HG03571 (cell line): ENCODE measurements at regions not wholly inside any gene's neighbourhood (a gene's known extent, or its start where the extent isn't known, plus 50 kb on each side); places are given as distances from the start of the nearest gene placed in this dataset.
A peak's percentile ranks its signal among the peaks of the same experiment; 100 is the strongest.
"Not testable (repeated sequence)": the region's sequence is repeated elsewhere in the genome, so short reads cannot be mapped to it uniquely, and the experiment has no call there.

ENCODE experiments used
- ATAC-seq: cut with Tn5 transposase; IDR thresholded peaks from one replicate; pipeline ENCODE4 v1.9.1; 2021; ENCODE audit not compliant: unreplicated experiment

DNA sequence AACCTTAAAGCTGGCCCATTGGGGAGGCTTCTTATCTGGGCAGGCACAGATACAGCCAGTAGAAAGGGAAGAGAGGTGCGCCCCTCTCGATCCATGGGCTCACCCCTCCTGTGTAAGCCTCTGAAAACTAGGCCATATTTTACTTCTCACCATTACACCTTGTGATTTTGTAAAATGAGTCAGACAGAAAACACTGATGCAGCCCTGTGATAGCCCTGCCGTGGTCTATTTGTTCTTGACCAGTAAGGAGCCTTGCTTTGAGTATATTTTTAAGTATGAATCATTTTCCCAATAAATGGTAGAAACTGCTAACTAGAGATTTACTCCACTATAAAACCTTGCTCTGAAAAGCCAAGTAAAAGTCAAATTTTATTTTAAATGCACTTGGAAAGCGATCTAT lies 329.8 kb upstream of the MBL2 start:
- no peak for ATAC-seq

DNA sequence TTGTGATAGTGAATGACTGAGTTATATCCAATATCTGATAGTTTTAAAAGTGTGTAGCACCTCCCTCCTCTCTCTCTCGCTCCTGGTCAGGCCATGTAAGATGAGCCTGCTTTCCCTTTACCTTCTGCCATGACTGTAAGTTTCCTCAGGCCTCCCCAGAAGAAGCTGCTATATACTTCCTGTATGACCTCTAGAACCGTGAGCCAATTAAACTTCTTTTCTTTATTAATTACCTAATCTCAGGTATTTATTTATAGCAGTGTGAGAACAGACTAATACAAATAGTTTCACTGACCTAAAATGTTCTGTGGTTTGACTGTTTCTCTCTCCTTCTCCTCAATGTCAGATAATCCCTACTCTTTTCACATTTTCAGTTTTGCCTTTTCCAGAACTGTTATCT lies 321.3 kb upstream of the MBL2 start:
- ATAC-seq = no peak

DNA sequence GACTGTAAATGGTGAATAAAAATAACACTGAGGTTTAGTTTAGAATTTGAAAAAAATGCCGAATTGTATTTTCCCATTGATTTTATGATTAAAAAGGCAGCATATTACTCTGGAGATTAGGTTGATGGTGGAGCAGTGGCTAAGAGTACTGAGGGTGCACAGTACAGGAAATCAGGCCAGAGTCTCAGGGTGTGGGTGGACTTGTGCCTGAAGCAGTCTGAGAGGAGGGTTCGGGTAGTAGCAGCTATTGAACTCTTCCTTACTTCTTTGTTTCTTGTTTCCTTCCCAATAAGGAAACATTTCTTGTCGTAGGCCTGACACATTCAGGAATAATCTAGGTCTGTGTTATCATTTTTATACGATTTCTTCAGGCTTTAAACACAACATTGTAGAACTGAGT lies 319.0 kb upstream of the MBL2 start:
- ATAC-seq = no peak

DNA sequence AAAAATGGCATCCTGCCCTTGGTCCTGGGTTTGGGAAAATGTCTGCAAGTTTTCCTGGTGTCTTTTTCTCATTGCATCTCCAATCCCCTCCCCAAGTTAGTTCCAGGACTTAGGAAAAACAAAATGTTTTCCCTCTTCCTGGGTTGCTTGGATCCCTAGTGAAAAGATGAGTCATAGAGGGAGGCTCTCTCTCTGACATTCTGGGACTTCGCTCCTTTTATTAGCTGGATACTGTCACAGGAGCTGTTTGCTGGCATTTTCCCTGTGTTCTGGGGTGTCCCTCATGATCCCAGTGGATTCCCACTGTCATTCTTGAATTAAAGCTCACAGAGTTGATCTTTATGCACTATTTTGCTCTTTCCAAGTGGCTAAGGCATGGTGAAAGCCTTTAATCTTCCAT lies 316.4 kb upstream of the MBL2 start:
- no peak for ATAC-seq

DNA sequence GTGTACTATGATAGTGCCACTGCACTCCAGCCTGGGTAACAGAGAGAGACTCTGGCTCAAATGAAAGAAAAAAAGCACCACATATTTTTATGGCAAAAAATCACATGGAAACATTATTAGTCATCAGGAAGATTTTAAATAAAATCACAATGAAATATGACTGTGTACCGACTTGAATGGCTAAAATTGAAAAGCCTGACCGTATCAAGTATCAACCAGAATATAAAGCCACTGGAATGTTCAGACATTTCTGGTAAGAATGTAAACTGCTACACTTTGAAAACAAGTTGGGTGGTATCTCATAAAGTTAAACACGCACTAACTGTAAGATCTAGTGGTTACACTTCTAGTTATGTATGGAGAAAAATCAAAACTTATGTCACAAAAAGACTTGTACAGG lies 306.7 kb upstream of the MBL2 start:
- ATAC-seq = no peak

DNA sequence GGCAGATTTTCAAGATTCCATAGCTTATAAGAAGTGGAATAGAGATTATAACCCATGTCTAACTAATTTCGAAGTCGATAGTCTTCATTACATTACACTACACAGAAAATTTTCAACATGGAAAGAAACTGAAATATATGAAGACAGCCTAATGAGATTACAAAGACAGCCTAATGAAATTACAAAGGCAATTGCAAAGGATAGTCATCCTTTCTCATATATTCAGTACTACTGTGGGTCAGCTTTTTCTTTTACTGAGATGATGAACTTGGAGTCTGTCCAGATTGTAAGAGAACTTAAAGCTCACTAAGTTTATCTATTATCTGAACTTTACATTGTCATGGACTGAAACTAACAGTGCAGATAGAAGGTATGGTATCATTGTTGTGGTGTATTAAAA lies 304.4 kb upstream of the MBL2 start:
- no peak for ATAC-seq

DNA sequence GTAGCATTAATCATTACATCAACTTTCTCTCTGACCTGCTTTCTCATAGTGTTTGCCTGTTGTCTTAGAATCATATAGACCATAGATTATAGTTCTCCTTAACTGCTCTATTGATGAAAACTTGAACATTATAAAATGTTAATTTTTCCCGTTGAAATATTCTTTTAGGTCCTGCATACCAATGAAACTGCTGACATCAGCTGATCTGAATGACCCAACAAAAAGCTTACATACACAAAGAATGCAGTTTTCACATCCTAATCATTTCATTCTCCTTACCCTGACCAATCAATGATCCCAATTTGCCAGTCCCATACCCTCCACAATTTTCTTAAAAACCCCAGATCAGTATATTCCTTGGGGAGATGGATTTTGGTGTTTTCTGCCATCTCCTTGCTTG lies 302.9 kb upstream of the MBL2 start:
- ATAC-seq = no peak

DNA sequence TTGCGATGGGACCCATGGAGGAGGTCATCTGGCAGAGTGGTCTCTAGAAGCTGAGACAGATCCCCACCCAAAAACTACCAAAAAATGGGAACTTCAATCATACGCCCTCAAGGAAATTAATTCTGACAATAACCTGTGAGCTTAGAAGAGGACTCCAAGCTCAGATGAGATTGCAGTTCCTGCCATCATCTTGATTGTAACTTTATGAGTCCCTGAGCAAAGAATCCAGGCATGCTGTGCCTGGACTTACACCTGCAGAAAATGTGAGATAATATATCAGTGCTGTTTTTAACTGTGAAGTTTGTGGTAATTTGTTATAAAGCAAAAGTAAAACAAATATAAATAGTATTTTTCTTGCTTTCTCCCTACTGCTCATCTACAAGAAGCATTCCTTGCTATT lies 299.6 kb upstream of the MBL2 start:
- no peak for ATAC-seq

DNA sequence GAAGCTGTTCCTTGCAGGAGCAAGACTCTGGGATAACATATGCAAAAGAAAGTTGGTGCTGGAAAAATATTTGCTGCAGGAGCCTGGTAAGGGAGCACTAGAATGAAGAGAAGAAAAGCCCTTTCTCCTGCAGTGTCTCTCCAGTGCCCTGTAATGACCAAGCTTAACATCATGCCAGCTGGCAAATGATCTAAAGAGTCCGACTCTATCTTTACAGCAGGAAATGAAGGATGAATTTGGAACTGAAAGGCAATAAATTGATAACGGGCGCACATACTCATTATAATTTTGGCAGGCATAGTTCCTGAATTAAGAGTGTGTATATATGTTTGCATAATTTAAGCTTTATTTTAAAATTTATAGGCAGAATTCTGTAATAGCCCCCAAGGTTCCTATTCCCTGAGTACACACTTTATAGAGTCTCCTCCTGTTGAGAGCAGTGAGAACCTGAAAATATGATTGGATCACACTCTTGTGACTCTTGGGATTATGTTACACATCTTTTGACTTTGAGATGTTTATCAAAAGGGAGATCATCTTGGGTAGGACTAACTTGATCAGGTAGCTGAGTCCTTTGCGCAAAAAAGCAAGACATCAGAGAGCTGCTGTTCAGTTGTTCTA lies 299.0 kb upstream of the MBL2 start:
- ATAC-seq = no peak

DNA sequence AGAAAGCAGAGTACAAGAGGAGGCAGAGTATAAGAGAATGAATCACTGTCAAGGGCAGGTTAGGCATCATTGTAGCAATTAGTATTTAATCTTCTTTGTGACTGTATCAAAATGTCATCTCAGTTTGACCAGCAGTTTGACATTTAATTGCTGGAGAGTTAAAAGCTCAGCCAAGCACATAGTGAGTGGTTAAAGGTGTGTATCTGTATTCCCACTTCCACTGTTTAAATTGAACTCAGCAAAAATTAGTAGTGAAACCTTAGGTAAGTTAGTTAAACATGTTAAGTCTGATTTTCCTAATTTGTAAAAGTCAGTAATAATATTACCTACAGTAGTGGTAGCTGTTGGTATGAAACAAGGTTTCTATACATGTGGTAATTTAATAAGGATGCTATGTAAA lies 296.4 kb upstream of the MBL2 start:
- ATAC-seq = no peak

DNA sequence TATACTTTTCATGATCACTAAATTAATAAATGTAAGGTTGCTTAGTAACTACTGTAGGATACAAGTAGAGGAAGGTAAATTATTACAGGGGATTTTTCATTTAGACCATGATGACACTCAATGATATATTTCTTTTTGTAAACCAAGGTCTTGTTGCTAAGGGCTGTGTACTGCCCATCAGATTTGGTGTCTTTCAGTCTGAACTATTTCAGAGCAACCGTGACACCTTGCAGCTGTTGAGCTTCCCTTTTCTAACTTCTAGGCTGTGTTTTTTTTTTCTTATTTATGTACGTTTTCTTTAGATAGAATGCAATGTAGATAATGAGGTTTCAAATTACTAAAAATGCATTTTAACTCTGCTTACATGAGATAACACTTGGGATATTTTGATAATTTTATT lies 292.0 kb upstream of the MBL2 start:
- no peak for ATAC-seq

DNA sequence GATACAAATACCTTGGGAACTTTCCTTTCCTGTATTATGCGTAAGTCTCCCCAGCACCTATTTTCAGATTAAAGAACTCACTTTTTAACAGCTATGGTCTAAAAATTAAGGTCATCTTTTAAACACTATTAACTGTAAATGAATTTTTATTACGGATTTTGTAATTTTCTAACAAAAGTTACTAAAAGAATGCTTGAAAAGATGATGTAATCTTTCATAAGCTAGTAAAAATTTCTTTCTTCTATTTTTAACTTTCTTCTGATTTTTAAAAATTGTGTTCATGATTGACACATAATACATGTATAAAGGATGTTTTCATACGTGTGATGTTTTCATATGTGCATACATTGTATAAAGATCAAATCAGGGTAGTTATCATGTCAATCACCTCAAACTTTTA lies 291.2 kb upstream of the MBL2 start:
- ATAC-seq = no peak

DNA sequence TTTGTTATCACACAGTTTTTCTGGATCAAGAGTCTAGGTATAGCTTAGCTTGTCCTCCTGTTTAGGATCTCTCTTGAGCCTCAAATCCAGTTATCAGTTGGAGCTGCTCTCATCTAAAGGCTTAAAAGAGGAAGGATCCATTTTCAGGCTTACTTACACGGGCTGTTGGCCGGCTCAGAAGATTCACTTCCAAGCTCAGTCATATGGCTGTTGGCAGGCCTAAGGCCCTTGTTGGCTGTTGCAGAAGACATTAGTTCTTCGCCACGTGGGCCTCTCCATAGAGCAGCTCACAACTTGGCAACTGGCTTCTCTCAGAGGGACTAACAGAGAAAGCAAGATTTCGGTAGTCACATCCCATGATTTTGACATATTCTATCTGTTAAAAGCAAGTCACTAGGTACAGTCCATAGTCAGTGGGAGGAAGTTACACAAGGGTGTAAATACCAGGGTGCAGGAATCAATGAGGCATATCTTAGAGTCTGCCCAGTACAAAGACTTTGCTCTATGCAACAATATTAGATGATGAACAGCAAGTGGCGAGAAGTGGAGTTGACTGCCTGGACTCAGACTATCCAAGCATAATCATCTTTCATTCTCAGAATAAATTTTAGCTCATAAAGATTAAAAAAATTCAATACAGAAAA lies 280.1 kb upstream of the MBL2 start:
- no peak for ATAC-seq

DNA sequence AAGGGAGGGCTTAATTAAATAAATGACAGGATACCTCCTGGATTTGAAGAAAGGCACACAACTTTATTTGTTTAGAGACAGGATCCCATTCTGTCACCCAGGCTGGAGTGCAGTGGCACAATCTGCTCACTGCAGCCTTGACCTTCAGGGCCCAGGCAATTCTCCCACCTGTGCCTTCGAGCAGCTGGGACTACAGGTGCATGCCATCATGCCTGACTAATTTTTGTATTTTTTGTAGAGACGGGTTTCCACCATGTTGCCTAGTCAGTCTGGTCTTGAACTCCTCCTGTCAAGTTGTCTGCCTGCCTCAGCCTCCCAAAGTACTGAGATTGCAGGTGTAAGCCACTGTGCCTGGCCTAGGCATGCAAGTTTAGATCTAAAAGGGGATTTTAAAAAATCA lies 272.7 kb upstream of the MBL2 start:
- no peak for ATAC-seq

DNA sequence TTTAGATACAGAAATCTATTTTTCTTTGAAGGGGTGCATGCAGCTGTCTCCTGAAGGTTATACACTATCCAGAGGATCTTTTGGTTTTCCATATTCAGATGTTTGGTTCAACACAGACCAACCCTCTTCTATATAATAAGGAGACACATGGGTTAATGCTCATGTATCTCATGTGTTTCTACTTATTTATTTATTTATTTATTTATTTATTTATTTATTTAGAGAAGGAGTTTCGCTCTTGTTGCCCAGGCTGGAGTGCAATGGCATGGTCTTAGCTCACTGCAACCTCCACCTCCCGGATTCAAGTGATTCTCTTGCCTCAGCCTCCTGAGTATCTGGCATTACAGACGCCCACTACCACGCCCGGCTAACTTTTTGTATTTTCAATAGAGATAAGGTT lies 263.2 kb upstream of the MBL2 start:
- ATAC-seq = not testable (repeated sequence)

DNA sequence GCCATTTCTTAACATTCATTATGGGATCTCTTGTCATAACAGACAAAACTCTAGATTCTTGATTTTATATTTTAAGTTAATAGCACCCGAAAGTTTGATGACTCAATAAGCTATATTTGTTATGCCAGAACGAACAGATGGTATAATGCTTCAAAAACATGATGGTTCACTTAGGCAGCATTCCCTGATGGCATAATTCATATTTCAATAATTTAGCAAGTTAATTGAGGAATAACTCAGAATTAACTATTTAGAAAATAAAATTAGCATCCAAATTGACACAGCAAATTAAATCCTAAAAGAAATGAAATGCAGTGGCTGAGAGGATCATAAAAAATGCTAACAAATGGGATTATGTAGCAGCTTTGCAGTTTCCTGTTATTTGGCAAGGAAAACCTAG lies 260.8 kb upstream of the MBL2 start:
- no peak for ATAC-seq

DNA sequence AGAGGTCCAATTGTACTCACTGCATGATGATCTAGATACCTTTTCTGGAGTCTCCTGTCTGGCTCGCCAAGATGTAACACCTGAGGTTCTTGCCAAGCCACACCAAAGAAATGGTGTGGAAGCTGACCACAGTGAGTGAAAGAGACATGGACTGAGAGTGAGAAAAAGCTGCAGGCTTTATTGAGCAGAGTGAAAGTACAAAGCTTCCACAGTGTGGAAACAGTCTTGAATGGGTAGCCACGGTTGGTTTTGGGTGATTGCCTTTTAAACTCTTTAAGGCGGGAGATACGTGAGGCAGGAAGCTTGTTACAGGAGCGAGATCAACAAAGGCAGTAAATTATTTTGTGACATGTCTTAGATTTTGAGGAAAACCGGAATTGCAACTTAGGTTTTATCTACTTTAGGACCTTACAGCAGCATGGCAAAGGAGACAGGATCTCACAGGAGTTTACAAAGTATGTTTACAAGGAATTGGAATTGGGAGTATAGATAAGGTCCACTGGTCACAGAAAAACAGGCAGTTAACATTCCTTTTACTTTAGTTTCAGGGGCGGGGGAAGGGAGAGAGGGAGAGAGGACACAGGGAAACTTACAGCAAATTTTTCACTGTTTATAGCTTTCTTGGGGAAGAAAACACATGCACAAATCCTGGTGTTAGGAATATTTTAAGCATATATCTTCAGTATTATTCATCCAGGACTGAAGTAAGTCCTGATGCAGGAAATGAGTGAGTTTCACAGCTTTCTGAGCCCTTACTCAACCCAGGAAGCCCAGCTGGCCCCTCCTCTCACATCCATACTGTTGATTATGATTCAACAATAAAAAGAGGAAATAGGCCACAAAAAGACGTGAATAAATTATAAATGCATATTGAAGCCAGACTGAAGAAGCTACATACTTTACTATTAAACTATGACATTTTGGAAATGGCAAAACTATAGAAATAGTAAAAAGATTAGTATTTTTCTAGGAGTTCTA lies 257.6 kb upstream of the MBL2 start:
- peak; percentile 61 for ATAC-seq

DNA sequence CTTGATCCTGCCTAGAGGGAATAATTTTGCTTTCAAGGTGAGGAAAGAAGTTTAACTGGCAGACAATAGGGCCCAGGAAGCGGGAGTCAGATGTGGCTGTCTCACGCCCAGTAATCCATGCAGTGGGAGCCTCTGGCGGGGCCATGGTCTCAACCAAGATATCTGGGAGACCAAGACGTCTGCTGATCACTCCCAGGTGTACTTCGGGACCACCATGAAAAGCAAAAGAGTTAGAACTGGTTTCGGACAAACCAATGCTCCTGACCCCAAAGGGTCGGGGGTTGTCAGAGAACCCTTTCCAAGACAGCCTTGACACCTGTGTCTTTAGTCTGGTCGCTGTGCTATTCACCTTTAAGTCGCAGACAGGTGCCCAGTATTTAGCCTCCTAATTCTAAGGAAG lies 256.9 kb upstream of the MBL2 start:
- no peak for ATAC-seq

DNA sequence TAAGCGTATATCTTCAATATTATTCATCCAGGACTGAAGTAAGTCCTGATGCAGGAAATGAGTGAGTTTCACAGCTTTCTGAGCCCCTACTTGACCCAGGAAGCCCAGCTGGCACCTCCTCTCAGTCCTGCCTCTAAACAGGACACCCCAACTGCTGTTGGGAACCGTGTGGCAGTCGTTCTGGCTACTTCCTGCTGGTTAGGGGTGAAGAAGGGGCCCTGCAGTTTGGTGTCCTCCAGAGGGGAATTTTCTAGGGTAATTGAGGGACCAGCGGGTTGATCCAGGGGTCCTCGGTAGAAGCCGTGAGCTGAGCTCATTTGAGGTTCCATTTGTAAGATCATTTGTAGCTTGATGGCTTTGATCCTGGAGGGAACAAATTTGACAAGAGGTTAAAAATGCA lies 253.2 kb upstream of the MBL2 start:
- ATAC-seq = not testable (repeated sequence)

DNA sequence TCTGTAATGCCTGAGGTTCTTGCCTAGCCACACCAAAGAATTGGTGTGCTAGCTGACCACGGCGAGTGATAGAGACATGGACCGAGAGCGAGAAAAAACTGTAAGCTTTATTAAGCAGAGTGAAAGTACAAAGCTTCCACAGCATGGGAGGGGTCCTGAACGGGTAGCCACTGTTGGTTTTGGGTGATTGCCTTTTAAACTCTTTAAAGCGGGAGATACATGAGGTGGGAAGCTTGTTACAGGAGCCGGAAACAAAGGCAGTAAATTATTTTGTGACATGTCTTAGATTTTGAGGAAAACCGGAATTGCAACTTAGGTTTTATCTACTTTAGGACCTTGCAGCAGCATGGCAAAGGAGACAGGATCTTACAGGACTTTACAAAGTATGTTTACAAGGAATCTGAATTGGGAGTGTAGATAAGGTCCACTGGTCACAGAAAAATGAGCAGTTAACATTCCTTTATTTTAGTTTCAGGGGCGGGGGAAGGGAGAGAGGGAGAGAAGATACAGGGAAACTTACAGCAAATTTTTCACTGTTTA lies 252.7 kb upstream of the MBL2 start:
- no peak for ATAC-seq

DNA sequence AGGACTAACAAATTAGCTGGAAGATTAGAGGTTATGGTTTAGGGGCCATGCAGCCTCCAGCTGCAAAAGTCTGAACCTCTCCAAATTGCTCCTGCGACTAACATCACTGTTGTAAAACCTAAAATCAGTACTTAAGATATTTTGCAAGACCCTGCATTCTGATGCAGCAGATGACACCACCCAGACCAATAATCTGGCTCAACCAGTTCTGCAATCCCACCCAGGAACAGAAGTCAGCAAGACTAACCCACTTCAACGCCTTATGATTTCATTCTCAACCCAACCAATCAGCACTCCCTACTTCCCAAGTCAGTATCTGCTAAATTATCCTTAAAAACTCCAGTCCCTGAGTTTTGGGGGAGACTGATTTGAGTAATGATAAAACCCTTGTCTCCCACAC lies 250.8 kb upstream of the MBL2 start:
- no peak for ATAC-seq

DNA sequence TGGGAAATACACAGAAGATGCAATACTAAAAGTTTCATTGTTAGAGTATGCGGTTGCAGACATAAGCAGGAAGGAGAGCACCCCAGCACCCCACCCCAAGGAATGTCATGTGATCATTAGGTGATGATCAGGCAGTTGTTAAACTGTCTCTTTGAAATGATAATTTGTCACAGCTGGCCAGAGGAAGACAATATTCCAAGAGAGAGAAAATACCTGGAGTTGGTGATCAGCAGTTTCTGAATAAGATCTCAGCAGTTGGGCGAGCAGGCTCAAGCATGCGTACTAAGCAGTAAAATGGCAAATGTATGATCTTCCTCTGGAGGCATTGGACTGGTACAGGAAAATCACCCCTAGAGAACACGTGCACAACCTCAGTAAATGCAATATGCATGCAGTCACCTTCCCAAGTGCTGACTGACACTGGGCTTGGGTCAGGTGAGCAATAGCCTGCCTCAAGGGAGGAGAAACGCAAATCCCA lies 250.1 kb upstream of the MBL2 start:
- no peak for ATAC-seq
